ENCODE measurements at regions not wholly inside any gene's neighbourhood (a gene's known extent, or its start where the extent isn't known, plus 50 kb on each side); places are given as distances from the start of the nearest gene placed in this dataset.

GRCh38 chr2:182477774-182478173, 50.9 kb upstream of the PDE1A start:
- H3K4me3 ChIP-seq = no peak overlapping the region
- no peaks in the 10 kb centered on the region for H3K36me3 ChIP-seq
- H3K9me3 ChIP-seq (ENCODE audit: low read depth) = no peaks in the 10 kb centered on the region
- H3K27ac ChIP-seq = no peak overlapping the region
- TF ChIP-seq CTCF (IDR thresholded peaks at IDR 0.05; ENCODE audit: low read depth, low read length) = no peak
- no peaks in the 10 kb centered on the region for H3K27me3 ChIP-seq
- no peaks in the 10 kb centered on the region for H3K4me1 ChIP-seq (ENCODE audit: low read depth)
- no peak for DNase-seq (ENCODE audit: low read depth in 1 of 2, low spot score in 1 of 2)

GRCh38 chr2:182481676-182482075, 54.8 kb upstream of the PDE1A start:
- Histone ChIP-seq H3K4me1 (ENCODE audit: low read depth) (no peaks in the 10 kb centered on the region), H3K36me3 (no peaks in the 10 kb centered on the region), H3K9me3 (ENCODE audit: low read depth) (no peaks in the 10 kb centered on the region), H3K27ac (no peak overlapping the region), H3K4me3 (no peak overlapping the region), H3K27me3 (no peaks in the 10 kb centered on the region)
- no peak for TF ChIP-seq CTCF (IDR thresholded peaks at IDR 0.05; ENCODE audit: low read depth, low read length)
- no peak for DNase-seq (ENCODE audit: low read depth in 1 of 2, low spot score in 1 of 2)

- no peaks in the 10 kb centered on the region for H3K9me3 ChIP-seq (ENCODE audit: low read depth)
- H3K36me3 ChIP-seq = no peaks in the 10 kb centered on the region
- H3K27ac ChIP-seq = no peak overlapping the region
- no peaks in the 10 kb centered on the region for H3K4me1 ChIP-seq (ENCODE audit: low read depth)
- no peak for DNase-seq (ENCODE audit: low read depth in 1 of 2, low spot score in 1 of 2)
- no peak for TF ChIP-seq CTCF (IDR thresholded peaks at IDR 0.05; ENCODE audit: low read depth, low read length)
- H3K27me3 ChIP-seq = no peaks in the 10 kb centered on the region
- H3K4me3 ChIP-seq = no peak overlapping the region
Measured at GRCh38 chr2:182482511-182482910, 55.7 kb upstream of the PDE1A start.

GRCh38 chr2:182496596-182496995, 69.8 kb upstream of the PDE1A start:
- DNase-seq (ENCODE audit: low read depth in 1 of 2, low spot score in 1 of 2) = no peak
- no peak overlapping the region for H3K27ac ChIP-seq
- no peak overlapping the region for H3K4me3 ChIP-seq
- no peaks in the 10 kb centered on the region for H3K36me3 ChIP-seq
- no peak for TF ChIP-seq CTCF (IDR thresholded peaks at IDR 0.05; ENCODE audit: low read depth, low read length)
- H3K9me3 ChIP-seq (ENCODE audit: low read depth) = no peaks in the 10 kb centered on the region
- no peaks in the 10 kb centered on the region for H3K4me1 ChIP-seq (ENCODE audit: low read depth)
- no peaks in the 10 kb centered on the region for H3K27me3 ChIP-seq

GRCh38 chr2:182499706-182500470, 73.1 kb upstream of the PDE1A start:
- Histone ChIP-seq H3K4me1 (ENCODE audit: low read depth) (no peaks in the 10 kb centered on the region), H3K27ac (no peak overlapping the region)

More at GRCh38 chr2:182499706-182500470, 73.1 kb upstream of the PDE1A start:
- no peak overlapping the region for H3K4me3 ChIP-seq
- no peaks in the 10 kb centered on the region for H3K27me3 ChIP-seq
- peak in 1 of 2 donors; percentile 38 for DNase-seq (ENCODE audit: low read depth in 1 of 2, low spot score in 1 of 2)
- H3K36me3 ChIP-seq = no peaks in the 10 kb centered on the region
- H3K9me3 ChIP-seq (ENCODE audit: low read depth) = no peaks in the 10 kb centered on the region
- TF ChIP-seq CTCF (IDR thresholded peaks at IDR 0.05; ENCODE audit: low read depth, low read length) = no peak

All from cardiac muscle cell (in vitro differentiated cells and primary cell).